Esophagus squamous epithelium (tissue), 5 donors: ENCODE measurements at regions not wholly inside any gene's neighbourhood (a gene's known extent, or its start where the extent isn't known, plus 50 kb on each side); places are given as distances from the start of the nearest gene placed in this dataset.

Source experiments
- DNase-seq: peaks from one replicate; lab custom pipeline; 2025; lab: John Stamatoyannopoulos, UW
- H3K27ac ChIP-seq, 4 donors: fragments of 200-600 bp; sonication (generic); one replicate each; pipeline ENCODE4 v1.5.1; 2016 to 2019; ENCODE audit warnings: mild to moderate bottlenecking in 1 of 4
- H3K27me3 ChIP-seq, 4 donors: fragments of 200-600 bp; sonication (generic); 1 replicate in 3 of 4; 2 replicates in 1 of 4; pipeline versions ENCODE4 v1.5.1 to v1.6.0; 2017 to 2021; ENCODE audit warnings: antibody characterized with exemption in 1 of 4
- H3K36me3 ChIP-seq, 3 donors: fragments of 200-600 bp; sonication (generic); one replicate each; pipeline ENCODE4 v1.5.1; 2016 to 2019
- H3K4me1 ChIP-seq, 3 donors: fragments of 200-600 bp; sonication (generic); one replicate each; pipeline ENCODE4 v1.5.1; 2017 to 2019
- H3K4me3 ChIP-seq, 4 donors: fragments of 200-600 bp; sonication (generic); 1 replicate in 3 of 4; 2 replicates in 1 of 4; pipeline ENCODE4 v1.5.1; 2016 to 2019; ENCODE audit warnings: mild to moderate bottlenecking in 2 of 4, moderate library complexity in 1 of 4
- H3K9me3 ChIP-seq, 3 donors: fragments of 200-600 bp; sonication (generic); one replicate each; pipeline ENCODE4 v1.5.1; 2016 to 2019
- CTCF ChIP-seq, 6 experiments: fragments of 450-650 bp in 4 of 6; fragments of 200-600 bp in 2 of 6; sonication (generic) in 2 of 6; IDR thresholded peaks; one replicate each; pipeline ENCODE4 v1.5.1; 2016 to 2019; ENCODE audit warnings: antibody characterized with exemption in 6 of 6, mild to moderate bottlenecking in 4 of 6, moderate library complexity in 4 of 6
- POLR2A ChIP-seq, 4 donors: fragments of 450-650 bp; IDR thresholded peaks; one replicate each; pipeline ENCODE4 v1.6.1; 2017; ENCODE audit warnings: antibody characterized with exemption in 4 of 4, mild to moderate bottlenecking in 4 of 4, moderate library complexity in 3 of 4
- WGBS, 2 donors: methylation state at CpG; one replicate each; pipeline ENCODE4 v1.1.5; 2018; 5-methylcytosine and 5-hydroxymethylcytosine counted together
- intact Hi-C: fragments of 100-400 bp; cut with DNase I; formaldehyde crosslinking; loops from one replicate; pipeline ENCODE4 v1.15.0; 2022
- donor health status: DM: yes; HTN: yes; CAD: no.

- Histone ChIP-seq H3K4me3 (no peak overlapping the region), H3K27me3 (no peaks in the 10 kb centered on the region), H3K27ac (no peak overlapping the region), H3K9me3 (no peaks in the 10 kb centered on the region), H3K36me3 (no peaks in the 10 kb centered on the region), H3K4me1 (no peaks in the 10 kb centered on the region)
- no peak for TF ChIP-seq POLR2A (IDR thresholded peaks at IDR 0.05)
- no peak for TF ChIP-seq CTCF (IDR thresholded peaks at IDR 0.05)
- DNase-seq = no peak
- intact Hi-C loops = no loop called here
- WGBS, 2 donors = 78 to 85% methylated on average over 2 of the region's 2 CpGs
Measured at GRCh38 chr6:126172131-126172530, 167.8 kb upstream of the CENPW start.

GRCh38 chr6:126173265-126173664 is 166.7 kb upstream of the CENPW start:
- Histone ChIP-seq H3K27me3 (no peaks in the 10 kb centered on the region), H3K4me3 (no peak overlapping the region), H3K4me1 (no peaks in the 10 kb centered on the region), H3K36me3 (no peaks in the 10 kb centered on the region), H3K9me3 (no peaks in the 10 kb centered on the region), H3K27ac (no peak overlapping the region)
- TF ChIP-seq POLR2A (IDR thresholded peaks at IDR 0.05) = no peak
- no peak for TF ChIP-seq CTCF (IDR thresholded peaks at IDR 0.05)
- 80 to 86% methylated on average over 4 of the region's 4 CpGs for WGBS, 2 donors
- intact Hi-C loops = no loop called here
- DNase-seq = no peak

- Histone ChIP-seq H3K4me3 (no peak overlapping the region), H3K27me3 (no peaks in the 10 kb centered on the region), H3K9me3 (no peaks in the 10 kb centered on the region), H3K27ac (no peak overlapping the region), H3K36me3 (no peaks in the 10 kb centered on the region), H3K4me1 (no peaks in the 10 kb centered on the region)
- no peak for TF ChIP-seq CTCF (IDR thresholded peaks at IDR 0.05)
- TF ChIP-seq POLR2A (IDR thresholded peaks at IDR 0.05) = no peak
- WGBS, 2 donors = 92% methylated on average over 1 of the region's 1 CpG
- no peak for DNase-seq
- intact Hi-C loops = no loop called here
Measured at GRCh38 chr6:126174697-126175096, 165.2 kb upstream of the CENPW start.

- Histone ChIP-seq H3K27ac (no peak overlapping the region), H3K27me3 (no peaks in the 10 kb centered on the region), H3K9me3 (no peaks in the 10 kb centered on the region), H3K4me3 (no peak overlapping the region), H3K36me3 (no peaks in the 10 kb centered on the region), H3K4me1 (peaks cover 0 to 3% (median 0%) of the 10 kb centered on the region in 3 donors)
- WGBS, 2 donors = 88 to 96% methylated on average over 1 of the region's 1 CpG
- intact Hi-C loops = no loop called here
- no peak for DNase-seq
- TF ChIP-seq CTCF (IDR thresholded peaks at IDR 0.05) = no peak
- TF ChIP-seq POLR2A (IDR thresholded peaks at IDR 0.05) = no peak
Measured at GRCh38 chr6:126175251-126175650, 164.7 kb upstream of the CENPW start.

GRCh38 chr6:126176282-126176681 is 163.6 kb upstream of the CENPW start:
- Histone ChIP-seq H3K9me3 (no peaks in the 10 kb centered on the region), H3K4me1 (peaks cover 0 to 12% (median 0%) of the 10 kb centered on the region in 3 donors), H3K27ac (no peak overlapping the region), H3K4me3 (no peak overlapping the region), H3K36me3 (no peaks in the 10 kb centered on the region), H3K27me3 (no peaks in the 10 kb centered on the region)
- TF ChIP-seq POLR2A (IDR thresholded peaks at IDR 0.05) (no peak), CTCF (IDR thresholded peaks at IDR 0.05) (peak in 1 of 6 experiments; percentile 9)
- intact Hi-C loops = no loop called here
- DNase-seq = no peak
